ENCODE measurements at regions not wholly inside any gene's neighbourhood (a gene's known extent, or its start where the extent isn't known, plus 50 kb on each side); places are given as distances from the start of the nearest gene placed in this dataset.

DNA sequence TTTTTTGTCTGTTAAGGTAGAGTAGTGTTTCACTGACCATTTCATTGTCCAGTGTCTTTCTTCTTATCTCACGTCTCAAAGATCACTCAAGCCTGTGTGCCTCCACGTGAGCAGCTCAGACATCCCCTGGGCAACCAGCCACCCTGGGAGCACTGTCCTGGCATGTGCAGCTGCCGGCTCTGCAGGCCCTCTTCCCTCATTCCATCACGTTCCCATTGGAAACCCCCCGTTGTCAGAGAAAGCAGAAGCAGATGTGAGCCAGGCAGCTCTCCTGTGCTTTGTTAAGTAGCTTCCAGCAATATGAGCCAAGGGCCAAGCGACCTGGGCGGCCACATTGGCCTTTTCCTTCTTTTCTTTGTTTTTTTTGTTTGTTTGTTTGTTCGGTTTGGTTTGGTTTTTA, 233.2 kb upstream of the SYNDIG1 start:
- TF ChIP-seq, protein P1, sequence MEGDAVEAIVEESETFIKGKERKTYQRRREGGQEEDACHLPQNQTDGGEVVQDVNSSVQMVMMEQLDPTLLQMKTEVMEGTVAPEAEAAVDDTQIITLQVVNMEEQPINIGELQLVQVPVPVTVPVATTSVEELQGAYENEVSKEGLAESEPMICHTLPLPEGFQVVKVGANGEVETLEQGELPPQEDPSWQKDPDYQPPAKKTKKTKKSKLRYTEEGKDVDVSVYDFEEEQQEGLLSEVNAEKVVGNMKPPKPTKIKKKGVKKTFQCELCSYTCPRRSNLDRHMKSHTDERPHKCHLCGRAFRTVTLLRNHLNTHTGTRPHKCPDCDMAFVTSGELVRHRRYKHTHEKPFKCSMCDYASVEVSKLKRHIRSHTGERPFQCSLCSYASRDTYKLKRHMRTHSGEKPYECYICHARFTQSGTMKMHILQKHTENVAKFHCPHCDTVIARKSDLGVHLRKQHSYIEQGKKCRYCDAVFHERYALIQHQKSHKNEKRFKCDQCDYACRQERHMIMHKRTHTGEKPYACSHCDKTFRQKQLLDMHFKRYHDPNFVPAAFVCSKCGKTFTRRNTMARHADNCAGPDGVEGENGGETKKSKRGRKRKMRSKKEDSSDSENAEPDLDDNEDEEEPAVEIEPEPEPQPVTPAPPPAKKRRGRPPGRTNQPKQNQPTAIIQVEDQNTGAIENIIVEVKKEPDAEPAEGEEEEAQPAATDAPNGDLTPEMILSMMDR (conservative IDR thresholded peaks at IDR 0.05 in 1 of 2, IDR thresholded peaks at IDR 0.05 in 1 of 2; ENCODE audit: low read depth in 1 of 2, low read length in 2 of 2): no peak
- no peak for TF ChIP-seq EZH2 (IDR thresholded peaks at IDR 0.05; ENCODE audit: low read length, missing control alignments)
